Endothelial cell (in vitro differentiated cells): ENCODE measurements at regions not wholly inside any gene's neighbourhood (a gene's known extent, or its start where the extent isn't known, plus 50 kb on each side); places are given as distances from the start of the nearest gene placed in this dataset.

Experiments used
- DNase-seq: peaks from one replicate; pipeline ENCODE4 v3.0.0; 2021; ENCODE audit warnings: low spot score
- H3K27ac Mint-ChIP-seq: one replicate; pipeline ENCODE4 v1.8.0; 2021; ENCODE audit warnings: mixed read lengths, inconsistent platforms; ENCODE audit not compliant: unreplicated experiment
- H3K27me3 Mint-ChIP-seq: one replicate; pipeline ENCODE4 v1.8.0; 2021; ENCODE audit warnings: mild to moderate bottlenecking, moderate library complexity, mixed read lengths, inconsistent platforms; ENCODE audit not compliant: unreplicated experiment
- H3K36me3 Mint-ChIP-seq: one replicate; pipeline ENCODE4 v1.8.0; 2021; ENCODE audit warnings: mild to moderate bottlenecking, low read depth, mixed read lengths, inconsistent platforms; ENCODE audit not compliant: unreplicated experiment
- H3K4me1 Mint-ChIP-seq: one replicate; pipeline ENCODE4 v1.8.0; 2021; ENCODE audit warnings: mild to moderate bottlenecking, mixed read lengths, inconsistent platforms; ENCODE audit not compliant: unreplicated experiment
- H3K4me3 Mint-ChIP-seq: one replicate; pipeline ENCODE4 v1.8.0; 2021; ENCODE audit warnings: mild to moderate bottlenecking, mixed read lengths, inconsistent platforms; ENCODE audit not compliant: unreplicated experiment
- H3K9me3 Mint-ChIP-seq: one replicate; pipeline ENCODE4 v1.8.0; 2021; ENCODE audit warnings: mixed read lengths, inconsistent platforms; ENCODE audit not compliant: unreplicated experiment
- CTCF ChIP-seq: fragments of 200-600 bp; sonication (generic); IDR thresholded peaks from one replicate; pipeline ENCODE4 v1.5.0; 2021; ENCODE audit warnings: antibody characterized with exemption; ENCODE audit not compliant: unreplicated experiment

- peaks cover 6% of the 10 kb centered on the region for H3K27me3 Mint-ChIP-seq
- peaks cover 4% of the 10 kb centered on the region for H3K4me1 Mint-ChIP-seq
- no peak overlapping the region for H3K4me3 Mint-ChIP-seq
- peaks cover 4% of the 10 kb centered on the region for H3K36me3 Mint-ChIP-seq
- no peak overlapping the region for H3K27ac Mint-ChIP-seq
- peak; percentile 82 for DNase-seq
- no peaks in the 10 kb centered on the region for H3K9me3 Mint-ChIP-seq
- peak; percentile 94 for TF ChIP-seq CTCF
Observed at GRCh38 chr17:68172461-68172954, 75.3 kb upstream of the AMZ2 start.

GRCh38 chr17:68175416-68175815 lies 72.4 kb upstream of the AMZ2 start:
- Mint-ChIP-seq H3K4me3 (no peak overlapping the region), H3K36me3 (peaks cover 4% of the 10 kb centered on the region), H3K27ac (no peak overlapping the region)

GRCh38 chr17:68175905-68176304 lies 71.9 kb upstream of the AMZ2 start:
- Mint-ChIP-seq H3K36me3 (peaks cover 4% of the 10 kb centered on the region), H3K27me3 (peaks cover 5% of the 10 kb centered on the region), H3K4me3 (no peak overlapping the region), H3K9me3 (no peaks in the 10 kb centered on the region), H3K27ac (no peak overlapping the region), H3K4me1 (no peaks in the 10 kb centered on the region)
- no peak for TF ChIP-seq CTCF
- no peak for DNase-seq

More at GRCh38 chr17:68175416-68175815, 72.4 kb upstream of the AMZ2 start:
- Mint-ChIP-seq H3K27me3 (peaks cover 6% of the 10 kb centered on the region), H3K4me1 (no peaks in the 10 kb centered on the region), H3K9me3 (no peaks in the 10 kb centered on the region)
- TF ChIP-seq CTCF = no peak
- no peak for DNase-seq

- no peak for DNase-seq
- no peak for TF ChIP-seq CTCF
- no peaks in the 10 kb centered on the region for H3K4me1 Mint-ChIP-seq
- peaks cover 5% of the 10 kb centered on the region for H3K27me3 Mint-ChIP-seq
- no peak overlapping the region for H3K27ac Mint-ChIP-seq
- H3K4me3 Mint-ChIP-seq = no peak overlapping the region
- peaks cover 4% of the 10 kb centered on the region for H3K36me3 Mint-ChIP-seq
- no peaks in the 10 kb centered on the region for H3K9me3 Mint-ChIP-seq
Observed at GRCh38 chr17:68176718-68177117, 71.1 kb upstream of the AMZ2 start.

GRCh38 chr17:68178831-68179230 lies 69.0 kb upstream of the AMZ2 start:
- no peak overlapping the region for H3K4me3 Mint-ChIP-seq
- H3K9me3 Mint-ChIP-seq = no peaks in the 10 kb centered on the region
- no peak overlapping the region for H3K27ac Mint-ChIP-seq
- DNase-seq = no peak
- no peak for TF ChIP-seq CTCF
- peaks cover 4% of the 10 kb centered on the region for H3K36me3 Mint-ChIP-seq
- H3K27me3 Mint-ChIP-seq = peaks cover 3% of the 10 kb centered on the region
- no peaks in the 10 kb centered on the region for H3K4me1 Mint-ChIP-seq
